GM21529 (cell line): ENCODE measurements at regions not wholly inside any gene's neighbourhood (a gene's known extent, or its start where the extent isn't known, plus 50 kb on each side); places are given as distances from the start of the nearest gene placed in this dataset.

Experiments
- ATAC-seq: cut with Tn5 transposase; IDR thresholded peaks from one replicate; pipeline ENCODE4 v1.9.1; 2021; ENCODE audit not compliant: unreplicated experiment

- no peak for ATAC-seq
Observed at GRCh38 chr17:63125987-63126386, 160.0 kb downstream of the TANC2 start.

DNA sequence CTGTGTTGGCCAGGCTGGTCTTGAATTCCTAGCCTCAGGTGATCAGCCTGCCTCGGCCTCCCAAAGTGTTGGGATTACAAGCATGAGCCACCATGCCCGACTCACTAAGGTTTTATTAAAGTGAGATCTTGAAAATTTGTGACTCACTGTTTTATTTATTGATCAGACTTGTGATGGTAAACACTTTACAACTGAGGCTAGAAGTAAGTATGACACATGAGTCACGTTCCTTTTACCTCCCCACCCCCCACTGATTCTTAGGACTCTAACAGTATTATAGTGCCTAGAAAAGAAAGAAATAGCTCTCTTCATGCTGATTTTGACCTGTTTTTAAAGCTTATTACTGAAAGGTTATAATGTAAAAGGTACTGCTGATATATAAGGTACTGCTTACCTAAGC is 160.6 kb downstream of the TANC2 start:
- ATAC-seq, result no peak

DNA sequence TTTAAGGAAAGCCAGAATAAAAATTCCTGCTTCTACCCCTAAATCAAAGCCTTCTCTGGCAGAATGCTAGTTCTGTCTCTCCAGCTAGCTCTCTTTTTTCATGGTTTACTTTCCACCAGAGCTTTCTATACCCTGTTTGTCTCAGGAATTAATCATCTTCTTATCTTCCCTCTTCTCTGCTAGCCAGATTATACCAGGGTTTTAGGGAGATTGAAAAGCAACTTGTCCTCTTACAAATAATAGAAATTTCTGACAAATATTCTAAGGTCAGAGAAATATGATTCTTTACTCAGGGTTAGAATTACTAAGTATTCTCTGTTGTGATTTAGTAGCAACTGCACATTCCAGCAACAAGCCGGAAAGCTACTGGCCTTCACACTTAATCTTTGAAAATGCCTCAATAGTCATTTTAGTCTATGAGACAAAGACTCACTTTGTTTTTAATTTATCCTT is 166.4 kb downstream of the TANC2 start:
- ATAC-seq, result no peak

- no peak for ATAC-seq
Observed at GRCh38 chr17:63133491-63133890, 167.5 kb downstream of the TANC2 start.

DNA sequence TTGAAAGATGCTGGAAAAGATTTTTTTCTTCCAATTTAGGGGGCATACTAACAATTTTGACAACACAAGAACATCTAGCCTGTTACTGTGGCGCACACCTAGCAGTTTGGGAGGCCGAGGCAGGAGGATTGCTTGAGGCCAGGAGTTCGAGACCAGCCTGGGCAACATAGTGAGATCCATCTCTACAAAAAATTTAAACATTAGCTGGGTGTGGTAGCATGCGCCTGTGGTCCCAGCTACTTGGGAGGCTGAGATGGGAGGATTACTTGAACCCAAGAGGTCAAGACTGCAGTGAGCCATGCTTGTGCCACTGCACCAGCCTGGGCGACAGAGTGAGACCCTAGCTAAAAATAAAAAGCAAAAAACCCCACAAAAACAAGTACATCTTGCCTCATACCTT is 168.8 kb downstream of the TANC2 start:
- ATAC-seq, result no peak

- ATAC-seq, result no peak
Observed at GRCh38 chr17:63136369-63137012, 170.5 kb downstream of the TANC2 start.

- no peak for ATAC-seq
Observed at GRCh38 chr17:63137163-63137562, 171.1 kb downstream of the TANC2 start.

DNA sequence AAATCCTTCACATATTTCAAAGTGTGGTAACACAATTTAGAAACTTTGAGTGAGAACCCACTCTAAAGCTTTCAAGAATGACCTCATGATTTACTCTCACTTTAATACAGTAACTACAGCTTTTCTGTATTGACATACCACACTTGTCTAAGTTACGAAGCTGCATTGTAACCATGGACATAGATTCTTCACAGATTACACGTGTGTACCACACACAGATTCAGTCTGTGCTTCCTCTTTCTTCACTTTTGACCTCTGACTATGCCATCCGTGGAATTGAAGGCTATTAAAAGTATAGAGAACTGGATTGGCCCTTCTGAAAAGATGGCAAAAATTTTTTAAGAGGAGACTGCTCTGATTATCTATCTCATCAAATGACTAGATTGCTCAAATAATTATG is 172.7 kb downstream of the TANC2 start:
- no peak for ATAC-seq

GRCh38 chr17:63139356-63139755 is 173.3 kb downstream of the TANC2 start:
- ATAC-seq, result no peak

DNA sequence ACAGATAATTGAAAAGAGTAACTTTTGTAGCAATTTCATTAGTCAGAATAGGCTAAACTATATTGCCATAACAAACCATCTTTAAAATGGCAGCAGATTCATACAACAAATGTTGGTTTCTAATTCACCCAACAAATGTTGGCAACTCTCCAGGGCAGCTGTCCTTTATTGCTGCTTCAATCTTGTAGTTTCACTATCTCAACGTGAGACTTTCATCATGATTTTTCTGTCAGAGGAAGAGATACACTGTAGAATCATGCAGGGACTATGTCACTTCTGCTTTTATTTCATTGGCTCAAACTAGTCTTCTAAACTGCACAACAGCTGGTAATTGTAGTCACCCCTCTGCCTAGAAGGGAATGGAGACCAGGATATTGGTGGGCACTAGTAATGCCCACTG is 174.2 kb downstream of the TANC2 start:
- peak; percentile 66 for ATAC-seq

GRCh38 chr17:63142836-63143235 is 176.8 kb downstream of the TANC2 start:
- no peak for ATAC-seq

- ATAC-seq, result no peak
Observed at GRCh38 chr17:63150490-63150889, 184.5 kb downstream of the TANC2 start.

GRCh38 chr17:63150994-63151464 is 185.0 kb downstream of the TANC2 start:
- no peak for ATAC-seq

GRCh38 chr17:63151941-63152523 is 186.0 kb downstream of the TANC2 start:
- no peak for ATAC-seq

DNA sequence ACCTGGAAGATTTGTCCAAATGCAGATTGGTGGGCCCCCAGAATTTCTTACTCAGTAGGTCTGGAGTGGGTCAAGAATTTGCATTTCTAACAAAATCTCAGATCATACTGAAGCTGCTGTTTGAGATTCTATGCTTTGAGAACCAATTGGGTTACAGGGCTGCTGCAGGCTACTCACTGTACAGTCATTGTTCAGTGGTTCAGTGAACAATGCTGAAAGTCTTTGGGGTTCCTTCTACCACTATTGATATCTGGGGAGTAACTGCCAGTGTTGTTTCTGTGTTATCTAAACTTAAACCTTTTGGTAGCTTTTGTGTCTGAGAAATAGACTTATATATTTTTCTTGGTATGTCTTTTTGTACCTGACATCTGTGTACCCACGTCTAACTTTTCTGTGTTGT is 187.5 kb downstream of the TANC2 start:
- no peak for ATAC-seq

GRCh38 chr17:63154586-63155244 is 188.7 kb downstream of the TANC2 start:
- ATAC-seq, result no peak

DNA sequence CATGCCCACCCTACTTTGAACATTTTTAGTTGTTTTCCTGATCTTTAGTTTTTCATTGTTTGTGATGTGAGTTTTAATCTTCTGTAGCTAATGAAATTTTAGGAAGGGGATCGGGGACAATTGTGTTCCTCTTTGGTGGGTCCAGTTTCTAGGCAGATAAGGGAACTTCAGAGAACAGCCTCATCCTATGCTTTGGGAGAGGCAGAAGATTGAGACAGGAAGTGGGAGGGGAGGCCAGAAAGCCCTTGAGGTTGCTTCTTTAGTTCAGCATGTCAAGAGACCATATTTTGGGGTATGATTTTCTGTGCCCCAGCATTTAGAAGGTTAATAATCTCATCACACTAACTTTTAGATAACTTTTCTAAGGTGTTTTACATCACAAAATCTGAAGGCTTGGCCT is 191.0 kb downstream of the TANC2 start:
- ATAC-seq, result no peak

GRCh38 chr17:63162406-63163157 is 196.5 kb downstream of the TANC2 start:
- no peak for ATAC-seq

DNA sequence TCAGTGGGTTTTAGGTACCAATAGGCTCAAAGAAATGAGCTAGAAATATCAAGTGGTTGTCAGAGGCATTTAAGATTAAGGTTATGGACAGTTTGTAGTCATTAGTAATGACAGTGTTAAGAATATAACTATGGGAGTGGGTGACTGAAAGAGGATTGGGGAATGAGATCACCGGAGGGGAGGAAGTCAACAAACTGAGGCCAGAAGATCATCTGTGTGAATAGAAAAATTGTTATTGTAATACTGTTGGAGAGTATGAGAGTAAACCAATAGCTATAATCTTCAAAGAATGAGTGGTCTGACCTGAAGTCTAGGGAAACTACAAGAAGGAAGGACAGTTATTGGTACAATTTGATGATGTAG is 197.1 kb downstream of the TANC2 start:
- ATAC-seq, result no peak

DNA sequence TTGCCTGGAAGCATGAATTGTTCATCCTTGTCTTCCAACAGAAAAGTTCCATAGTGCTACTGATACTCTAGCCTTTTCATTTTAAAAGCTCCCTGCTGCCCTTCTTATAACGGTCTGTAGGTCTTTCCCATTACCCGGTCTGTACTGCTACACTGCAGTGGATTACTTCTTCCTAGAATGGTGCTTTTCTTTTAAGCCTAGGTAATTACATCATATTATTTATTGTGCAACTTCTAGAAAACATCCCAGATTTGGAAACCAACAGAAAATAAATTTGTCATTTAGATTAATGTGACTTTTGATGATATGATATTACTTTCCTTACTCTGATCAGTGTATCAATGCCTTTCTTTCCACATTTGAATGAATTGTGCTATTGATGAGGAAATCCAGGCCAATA is 199.4 kb downstream of the TANC2 start:
- ATAC-seq, result no peak

DNA sequence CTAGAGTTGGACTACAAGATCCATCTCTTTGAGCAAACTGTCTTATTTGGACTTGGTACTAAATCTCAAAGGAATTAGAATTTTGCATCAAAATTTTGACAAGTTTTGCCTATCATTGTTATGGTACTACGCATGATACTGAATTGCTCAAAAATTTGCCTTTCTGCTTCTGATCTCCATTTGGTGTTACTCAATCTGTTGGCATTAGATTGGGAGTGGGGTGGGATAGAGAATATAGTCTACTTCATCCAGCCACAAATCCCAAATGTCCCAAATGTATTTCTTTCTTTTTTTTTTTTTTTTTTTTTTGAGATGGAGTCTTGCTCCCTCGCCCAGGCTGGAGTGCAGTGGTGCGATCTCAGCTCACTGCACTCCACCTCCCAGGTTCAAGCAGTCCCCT is 204.8 kb downstream of the TANC2 start:
- no peak for ATAC-seq
